ENCODE measurements at regions not wholly inside any gene's neighbourhood (a gene's known extent, or its start where the extent isn't known, plus 50 kb on each side); places are given as distances from the start of the nearest gene placed in this dataset.

GRCh38 chr6:12224251-12224650, 65.9 kb upstream of the EDN1 start:
- TF ChIP-seq CTCF (conservative IDR thresholded peaks at IDR 0.05; ENCODE audit: low read depth, low read length) (no peak), EZH2 (IDR thresholded peaks at IDR 0.05; ENCODE audit: borderline replicate concordance, low read depth, low read length, poor library complexity, severe bottlenecking) (no peak)

All from A673 (cell line).